Neural progenitor cell (in vitro differentiated cells): ENCODE measurements at regions not wholly inside any gene's neighbourhood (a gene's known extent, or its start where the extent isn't known, plus 50 kb on each side); places are given as distances from the start of the nearest gene placed in this dataset.

Source experiments
- DNase-seq: peaks from one replicate; pipeline ENCODE4 v3.0.0-alpha.2; 2016; ENCODE audit warnings: low spot score
- H2AFZ ChIP-seq: fragments of 200-600 bp; sonication (generic); replicated peaks from 2 replicates; pipeline ENCODE4 v1.6.1; 2016; ENCODE audit warnings: antibody characterized with exemption
- H3F3A ChIP-seq: fragments of 200-600 bp; sonication (generic); 2 replicates; pipeline ENCODE4 v1.6.1; 2016; ENCODE audit warnings: antibody characterized with exemption, low read depth
- H3K27ac ChIP-seq: fragments of 200-600 bp; sonication (generic); 2 replicates; pipeline ENCODE4 v1.5.1; 2016; ENCODE audit warnings: mild to moderate bottlenecking
- H3K27me3 ChIP-seq: fragments of 200-600 bp; sonication (generic); 2 replicates; pipeline ENCODE4 v1.6.1; 2016; ENCODE audit warnings: mild to moderate bottlenecking, moderate library complexity
- H3K36me3 ChIP-seq: fragments of 200-600 bp; sonication (generic); 2 replicates; pipeline ENCODE4 v1.5.1; 2016
- H3K4me1 ChIP-seq: fragments of 200-600 bp; sonication (generic); 2 replicates; pipeline ENCODE4 v1.6.1; 2016; ENCODE audit warnings: mixed run types
- H3K4me2 ChIP-seq: fragments of 200-600 bp; sonication (generic); 2 replicates; pipeline ENCODE4 v1.6.1; 2016
- H3K4me3 ChIP-seq: fragments of 200-600 bp; sonication (generic); 2 replicates; pipeline ENCODE4 v1.5.1; 2016
- H3K79me2 ChIP-seq: fragments of 200-600 bp; sonication (generic); 2 replicates; pipeline ENCODE4 v1.6.1; 2016; ENCODE audit warnings: low read depth
- H3K9ac ChIP-seq: fragments of 200-600 bp; sonication (generic); 2 replicates; pipeline ENCODE4 v1.6.1; 2016
- H3K9me3 ChIP-seq: fragments of 200-600 bp; sonication (generic); 2 replicates; pipeline ENCODE4 v1.5.1; 2016; ENCODE audit warnings: low read depth
- H4K20me1 ChIP-seq: fragments of 200-600 bp; sonication (generic); 2 replicates; pipeline ENCODE4 v1.6.1; 2016; ENCODE audit warnings: low read depth
- H3K27ac Mint-ChIP-seq: 3 replicates; pipeline ENCODE4 v1.8.0; 2021; ENCODE audit warnings: mixed read lengths
- H3K27me3 Mint-ChIP-seq: 2 replicates; pipeline ENCODE4 v1.8.0; 2022; ENCODE audit warnings: low read depth, mild to moderate bottlenecking, inconsistent platforms, moderate library complexity, mixed read lengths; ENCODE audit not compliant: insufficient read depth
- H3K36me3 Mint-ChIP-seq: 3 replicates; pipeline ENCODE4 v1.8.0; 2021; ENCODE audit warnings: mixed read lengths
- H3K4me1 Mint-ChIP-seq: 3 replicates; pipeline ENCODE4 v1.8.0; 2021; ENCODE audit warnings: mixed read lengths
- H3K4me3 Mint-ChIP-seq: 3 replicates; pipeline ENCODE4 v1.8.0; 2021; ENCODE audit warnings: mild to moderate bottlenecking, moderate library complexity, mixed read lengths
- H3K9me3 Mint-ChIP-seq: 3 replicates; pipeline ENCODE4 v1.8.0; 2020; ENCODE audit warnings: mixed read lengths
- EZH2 ChIP-seq: fragments of 200-600 bp; sonication (generic); IDR thresholded peaks from 2 replicates; pipeline ENCODE4 v1.6.1; 2017; ENCODE audit warnings: antibody characterized with exemption, mild to moderate bottlenecking, moderate library complexity
- EZH2phosphoT487 ChIP-seq: fragments of 200-600 bp; sonication (generic); IDR thresholded peaks from 2 replicates; pipeline ENCODE4 v1.6.1; 2017; ENCODE audit warnings: antibody characterized with exemption
- TF ChIP-seq, protein P1 (sequence below): fragments of 200-600 bp; sonication (generic); IDR thresholded peaks from 2 replicates; pipeline ENCODE4 v1.5.1; 2017; ENCODE audit warnings: antibody characterized with exemption, mild to moderate bottlenecking

- Mint-ChIP-seq H3K9me3 (peaks cover 4% of the 10 kb centered on the region), H3K4me3 (no peak overlapping the region), H3K36me3 (no peaks in the 10 kb centered on the region), H3K27ac (no peak overlapping the region), H3K27me3 (no peaks in the 10 kb centered on the region), H3K4me1 (no peaks in the 10 kb centered on the region)
- Histone ChIP-seq H3K4me3 (no peak overlapping the region), H4K20me1 (no peaks in the 10 kb centered on the region), H3K9ac (no peak overlapping the region), H2AFZ (no peak overlapping the region), H3K79me2 (no peaks in the 10 kb centered on the region), H3K9me3 (no peaks in the 10 kb centered on the region), H3F3A (no peaks in the 10 kb centered on the region), H3K27me3 (no peaks in the 10 kb centered on the region), H3K4me1 (no peaks in the 10 kb centered on the region), H3K27ac (no peak overlapping the region), H3K36me3 (no peaks in the 10 kb centered on the region), H3K4me2 (no peak overlapping the region)
- no peak for DNase-seq
- TF ChIP-seq EZH2 (no peak), EZH2phosphoT487 (no peak)
- TF ChIP-seq, protein P1, sequence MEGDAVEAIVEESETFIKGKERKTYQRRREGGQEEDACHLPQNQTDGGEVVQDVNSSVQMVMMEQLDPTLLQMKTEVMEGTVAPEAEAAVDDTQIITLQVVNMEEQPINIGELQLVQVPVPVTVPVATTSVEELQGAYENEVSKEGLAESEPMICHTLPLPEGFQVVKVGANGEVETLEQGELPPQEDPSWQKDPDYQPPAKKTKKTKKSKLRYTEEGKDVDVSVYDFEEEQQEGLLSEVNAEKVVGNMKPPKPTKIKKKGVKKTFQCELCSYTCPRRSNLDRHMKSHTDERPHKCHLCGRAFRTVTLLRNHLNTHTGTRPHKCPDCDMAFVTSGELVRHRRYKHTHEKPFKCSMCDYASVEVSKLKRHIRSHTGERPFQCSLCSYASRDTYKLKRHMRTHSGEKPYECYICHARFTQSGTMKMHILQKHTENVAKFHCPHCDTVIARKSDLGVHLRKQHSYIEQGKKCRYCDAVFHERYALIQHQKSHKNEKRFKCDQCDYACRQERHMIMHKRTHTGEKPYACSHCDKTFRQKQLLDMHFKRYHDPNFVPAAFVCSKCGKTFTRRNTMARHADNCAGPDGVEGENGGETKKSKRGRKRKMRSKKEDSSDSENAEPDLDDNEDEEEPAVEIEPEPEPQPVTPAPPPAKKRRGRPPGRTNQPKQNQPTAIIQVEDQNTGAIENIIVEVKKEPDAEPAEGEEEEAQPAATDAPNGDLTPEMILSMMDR = no peak
Observed at GRCh38 chr2:195322324-195322723, 334.7 kb upstream of the SLC39A10 start.

- Mint-ChIP-seq H3K9me3 (peaks cover 4% of the 10 kb centered on the region), H3K4me3 (no peak overlapping the region), H3K27ac (no peak overlapping the region), H3K27me3 (no peaks in the 10 kb centered on the region), H3K36me3 (no peaks in the 10 kb centered on the region), H3K4me1 (no peaks in the 10 kb centered on the region)
- H3K9ac ChIP-seq = no peak overlapping the region
- H2AFZ ChIP-seq = no peak overlapping the region
- no peak overlapping the region for H3K4me2 ChIP-seq
- H3K9me3 ChIP-seq = no peaks in the 10 kb centered on the region
- no peak overlapping the region for H3K27ac ChIP-seq
- no peaks in the 10 kb centered on the region for H3K79me2 ChIP-seq
- no peaks in the 10 kb centered on the region for H3F3A ChIP-seq
- no peak overlapping the region for H3K4me3 ChIP-seq
- no peaks in the 10 kb centered on the region for H3K27me3 ChIP-seq
- no peak for TF ChIP-seq EZH2
- TF ChIP-seq EZH2phosphoT487 = no peak
- TF ChIP-seq, protein P1 = no peak
- H3K4me1 ChIP-seq = no peaks in the 10 kb centered on the region
- no peaks in the 10 kb centered on the region for H3K36me3 ChIP-seq
- no peaks in the 10 kb centered on the region for H4K20me1 ChIP-seq
- DNase-seq = no peak
Observed at GRCh38 chr2:195320413-195320973, 336.5 kb upstream of the SLC39A10 start.

- H3K4me1 Mint-ChIP-seq = peaks cover 4% of the 10 kb centered on the region
- no peaks in the 10 kb centered on the region for H3K36me3 Mint-ChIP-seq
- no peak overlapping the region for H2AFZ ChIP-seq
Observed at GRCh38 chr2:195319548-195320412, 337.2 kb upstream of the SLC39A10 start.

More at GRCh38 chr2:195319548-195320412, 337.2 kb upstream of the SLC39A10 start:
- DNase-seq = no peak
- no peaks in the 10 kb centered on the region for H3F3A ChIP-seq
- Mint-ChIP-seq H3K9me3 (peaks cover 4% of the 10 kb centered on the region), H3K27ac (no peak overlapping the region), H3K27me3 (no peaks in the 10 kb centered on the region), H3K4me3 (no peak overlapping the region)
- H3K27me3 ChIP-seq = no peaks in the 10 kb centered on the region
- H3K79me2 ChIP-seq = no peaks in the 10 kb centered on the region
- no peak overlapping the region for H3K27ac ChIP-seq
- no peaks in the 10 kb centered on the region for H3K36me3 ChIP-seq
- no peaks in the 10 kb centered on the region for H3K4me1 ChIP-seq
- no peak overlapping the region for H3K4me3 ChIP-seq
- H4K20me1 ChIP-seq = no peaks in the 10 kb centered on the region
- H3K9me3 ChIP-seq = no peaks in the 10 kb centered on the region
- H3K9ac ChIP-seq = no peak overlapping the region
- H3K4me2 ChIP-seq = no peak overlapping the region
- TF ChIP-seq EZH2phosphoT487 (no peak), EZH2 (no peak)
- TF ChIP-seq, protein P1 = no peak
